ENCODE measurements at regions not wholly inside any gene's neighbourhood (a gene's known extent, or its start where the extent isn't known, plus 50 kb on each side); places are given as distances from the start of the nearest gene placed in this dataset.
"Not testable (repeated sequence)": the region's sequence is repeated elsewhere in the genome, so short reads cannot be mapped to it uniquely, and the experiment has no call there.

- no peak for DNase-seq
Measured at GRCh38 chr2:154507186-154507585, 191.3 kb upstream of the KCNJ3 start.

DNA sequence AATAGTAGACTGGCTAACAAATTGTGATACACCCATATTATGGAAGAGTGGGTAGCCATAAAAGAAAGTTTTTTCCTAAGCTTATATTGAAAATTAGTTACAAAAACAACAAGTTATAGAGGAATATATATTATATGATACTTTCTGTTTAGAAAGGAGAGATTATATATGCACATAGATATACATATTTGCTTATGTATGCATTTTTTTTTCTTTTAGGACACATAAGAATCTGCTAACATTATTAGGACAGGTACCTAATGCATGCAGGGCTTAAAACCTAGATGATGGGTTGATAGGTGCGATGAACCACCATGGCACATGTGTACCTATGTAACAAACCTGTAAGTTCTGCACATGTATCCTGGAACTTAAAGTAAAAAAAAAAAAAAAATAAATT, 179.6 kb upstream of the KCNJ3 start:
- DNase-seq: no peak

- not testable (repeated sequence) for DNase-seq
Measured at GRCh38 chr2:154520951-154521350, 177.5 kb upstream of the KCNJ3 start.

DNA sequence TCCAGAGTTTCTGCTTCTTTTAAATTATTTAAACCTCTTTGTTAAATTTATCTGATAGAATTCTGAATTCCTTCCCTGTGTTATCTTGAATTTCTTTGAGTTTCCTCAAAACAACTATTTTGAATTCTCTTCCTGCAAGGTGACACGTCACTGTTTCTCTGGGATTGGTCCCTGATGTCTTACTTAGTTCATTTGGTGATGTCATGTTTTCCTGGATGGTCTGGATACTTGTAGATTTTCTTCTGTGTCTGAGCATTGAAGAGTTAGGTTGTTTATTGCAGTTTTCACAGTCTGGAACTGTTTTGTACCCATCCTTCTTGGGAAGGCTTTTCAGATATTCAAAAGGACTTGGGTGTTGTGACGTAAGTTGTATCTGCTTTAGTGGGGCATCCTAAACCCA, 172.3 kb upstream of the KCNJ3 start:
- no peak for DNase-seq

DNA sequence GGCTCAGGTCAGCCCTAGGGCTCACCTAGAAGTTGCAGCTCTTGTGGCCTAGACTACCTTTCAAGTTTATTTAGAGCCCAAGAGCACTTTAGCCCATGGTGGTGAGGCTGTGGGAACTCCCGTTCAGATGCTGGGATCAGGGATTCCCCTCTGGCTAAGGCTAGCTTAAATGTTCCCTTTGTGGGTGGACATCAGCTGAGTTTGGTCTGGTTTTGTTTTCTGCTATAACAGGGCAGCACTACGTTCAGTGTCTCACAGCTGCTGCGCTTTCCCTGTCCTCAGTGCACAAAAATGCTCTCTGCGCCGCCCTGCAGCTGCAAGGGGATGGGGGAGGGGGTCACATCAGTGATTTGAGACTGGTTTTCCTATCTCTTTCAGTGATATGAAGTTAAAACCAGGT, 170.5 kb upstream of the KCNJ3 start:
- no peak for DNase-seq

DNA sequence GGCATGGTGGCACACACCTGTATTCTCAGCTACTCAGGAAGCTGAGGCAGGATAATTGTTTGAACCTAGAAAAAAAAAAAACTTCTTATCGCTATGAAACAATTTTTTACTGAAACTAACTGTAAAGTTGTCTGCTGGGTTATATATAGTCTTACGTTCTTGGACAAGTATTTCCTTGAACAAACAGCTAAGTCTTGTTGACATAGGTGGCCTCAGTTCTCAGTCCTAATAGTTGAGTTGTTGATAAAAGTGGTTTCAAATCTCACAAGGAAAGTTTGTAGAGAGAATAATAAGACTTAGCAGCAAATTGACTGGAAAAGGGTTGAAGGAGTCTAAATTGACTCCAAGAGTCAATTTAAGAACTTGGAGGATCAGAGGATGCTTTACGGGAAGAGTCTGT, 166.5 kb upstream of the KCNJ3 start:
- no peak for DNase-seq

DNA sequence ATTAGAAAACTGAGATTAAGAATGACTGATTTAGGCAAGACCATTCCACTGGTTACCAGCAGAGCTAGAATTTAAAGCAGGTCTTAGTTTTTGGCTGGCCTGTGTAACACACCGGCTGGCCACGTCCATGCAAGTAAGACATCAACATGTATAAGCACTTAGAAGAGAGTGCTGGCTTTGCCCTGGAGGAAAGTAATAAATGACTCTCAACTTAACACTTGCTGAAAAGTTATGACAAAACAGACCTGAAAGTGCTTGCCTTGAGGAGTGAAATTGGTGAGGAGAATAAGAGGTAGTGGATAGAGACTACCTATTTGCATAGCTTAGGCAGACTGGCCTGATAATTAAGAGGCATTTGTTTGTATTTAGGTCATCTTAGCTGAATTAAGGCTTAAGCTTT, 165.7 kb upstream of the KCNJ3 start:
- DNase-seq: no peak

DNA sequence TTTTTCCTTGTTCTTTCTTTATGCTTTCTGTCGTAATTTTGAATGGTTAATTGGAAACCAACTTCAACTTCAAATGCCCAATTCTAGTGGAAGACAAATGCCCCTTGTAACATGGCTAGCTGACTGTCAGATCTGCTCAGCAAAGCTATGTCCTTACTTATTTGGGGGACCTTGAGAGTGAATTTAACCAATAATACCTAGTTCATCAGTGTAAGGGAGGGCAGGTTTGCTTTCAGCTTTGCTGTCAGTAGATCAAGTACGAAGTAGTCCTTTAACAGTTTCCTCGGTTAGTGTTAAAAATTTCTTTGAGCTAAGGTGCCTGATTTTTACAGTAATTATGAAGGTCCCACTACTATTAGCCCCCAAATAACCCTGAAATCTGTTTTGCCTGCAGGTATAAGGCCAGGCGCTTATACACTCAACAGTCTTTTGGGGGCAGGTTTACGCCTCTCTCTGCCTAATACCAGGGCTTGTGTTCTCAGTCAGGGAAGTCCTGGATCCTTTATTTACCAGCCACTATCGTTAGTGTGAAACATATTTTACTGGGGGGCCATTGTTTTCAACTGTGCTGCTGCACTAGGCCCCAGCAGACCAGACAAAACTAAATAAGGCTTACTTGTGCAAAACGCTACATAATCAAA, 165.1 kb upstream of the KCNJ3 start:
- no peak for DNase-seq

DNA sequence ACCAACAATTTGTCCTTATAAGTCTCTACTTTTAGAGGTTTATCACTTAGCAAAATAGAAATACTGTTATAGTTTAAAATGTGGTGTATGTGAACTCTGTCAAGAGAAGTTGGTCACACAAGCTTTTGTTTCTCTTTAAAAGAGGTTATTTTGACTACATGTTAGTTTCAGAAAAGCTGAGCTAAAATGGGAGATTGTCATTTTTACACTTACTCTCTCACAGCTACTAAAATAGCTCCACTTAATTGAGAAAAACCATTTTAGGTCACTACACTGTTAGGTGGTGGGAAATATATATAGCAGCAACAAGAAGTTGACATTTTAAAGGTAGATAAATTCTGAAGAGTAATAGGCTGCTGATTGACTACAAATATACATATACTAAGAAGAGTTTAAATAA, 161.5 kb upstream of the KCNJ3 start:
- no peak for DNase-seq

DNA sequence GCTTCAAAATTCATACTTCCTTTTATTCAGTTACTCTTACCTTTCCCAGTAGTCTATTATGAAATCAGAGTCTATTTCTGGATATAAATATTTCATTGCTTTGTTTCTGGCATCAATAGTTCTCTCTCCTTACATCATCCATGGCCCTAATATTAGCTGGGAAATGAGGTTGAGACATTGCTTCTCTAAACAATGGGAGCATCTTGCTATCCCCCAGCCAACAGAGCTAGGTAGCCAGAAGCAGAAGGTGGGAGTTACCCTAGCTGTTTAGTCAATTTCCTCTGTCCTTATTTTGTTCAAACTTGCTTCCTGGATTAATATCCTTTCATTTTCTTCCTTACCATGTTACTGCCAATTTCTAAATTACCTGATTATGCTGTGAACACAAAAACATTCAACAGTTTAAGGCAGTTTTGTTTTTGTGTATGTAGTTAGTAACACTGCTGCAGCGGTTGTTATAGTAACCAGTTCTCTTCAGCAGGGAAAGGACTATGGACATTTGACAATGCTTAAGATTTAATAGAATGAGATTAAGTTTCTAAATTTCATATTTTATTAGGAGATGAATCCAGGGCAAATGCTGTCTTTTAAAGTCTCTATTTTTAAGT, 160.5 kb upstream of the KCNJ3 start:
- DNase-seq: no peak

DNA sequence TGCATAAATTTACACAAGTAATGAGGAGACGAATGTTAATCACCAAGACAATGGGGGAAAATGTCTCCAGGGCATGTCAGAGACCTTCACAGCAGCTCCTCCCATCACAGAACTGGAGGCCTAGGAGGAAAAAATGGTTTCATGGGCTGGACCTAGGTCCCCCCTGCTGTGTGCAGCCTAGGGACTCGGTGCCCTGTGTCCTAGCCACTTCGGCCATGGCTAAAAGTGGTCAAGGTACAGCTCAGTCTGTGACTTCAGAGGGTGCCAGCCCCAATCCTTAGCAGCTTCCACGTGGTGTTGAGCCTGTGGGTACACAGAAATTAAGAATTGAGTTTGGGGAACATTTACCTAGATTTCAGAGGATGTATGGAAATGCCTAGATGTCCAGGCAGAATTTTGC, 152.2 kb upstream of the KCNJ3 start:
- no peak for DNase-seq

GRCh38 chr2:154549869-154550268, 148.6 kb upstream of the KCNJ3 start:
- no peak for DNase-seq

- no peak for DNase-seq
Measured at GRCh38 chr2:154551649-154552048, 146.8 kb upstream of the KCNJ3 start.

- DNase-seq: no peak
Measured at GRCh38 chr2:154554046-154554445, 144.4 kb upstream of the KCNJ3 start.

DNA sequence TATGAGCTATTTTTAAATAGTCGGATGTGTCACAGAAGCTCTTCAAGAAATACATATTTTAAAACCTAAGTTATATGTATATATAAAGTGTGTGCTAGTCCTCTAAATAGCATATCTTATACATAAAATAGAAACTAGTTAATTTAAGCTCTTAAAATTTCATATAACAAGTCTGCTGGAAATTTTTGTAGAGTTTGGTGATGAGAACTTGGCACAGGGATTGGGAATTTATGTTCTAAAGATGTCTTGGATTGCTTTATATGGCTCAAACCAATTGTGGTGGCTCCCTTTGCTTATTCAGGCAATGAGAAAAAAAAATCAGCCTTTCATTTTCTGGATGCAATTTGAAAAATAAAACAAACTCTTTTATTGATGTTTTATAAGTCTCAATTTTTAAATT, 142.8 kb upstream of the KCNJ3 start:
- no peak for DNase-seq

- DNase-seq: no peak
Measured at GRCh38 chr2:154556146-154556545, 142.3 kb upstream of the KCNJ3 start.

GRCh38 chr2:154556607-154557006, 141.9 kb upstream of the KCNJ3 start:
- DNase-seq: no peak

DNA sequence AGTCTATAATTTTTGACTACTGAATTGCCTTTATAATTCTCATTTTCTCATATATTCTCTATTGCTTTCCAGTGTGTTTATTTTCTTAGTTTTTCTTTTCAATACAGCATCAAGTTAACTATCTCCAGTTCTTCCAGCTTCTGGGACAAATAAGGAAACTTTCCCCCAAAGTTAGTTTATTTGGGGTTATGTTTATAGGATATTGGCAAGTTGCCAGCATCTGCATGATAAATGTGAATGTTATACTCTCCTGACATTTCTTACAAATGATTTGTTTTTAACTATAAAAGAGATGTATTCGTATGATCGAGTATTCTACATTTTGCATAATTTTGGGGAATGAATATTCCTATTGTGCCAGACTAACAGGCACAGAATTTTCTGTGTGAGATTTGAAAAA, 140.6 kb upstream of the KCNJ3 start:
- DNase-seq: no peak

DNA sequence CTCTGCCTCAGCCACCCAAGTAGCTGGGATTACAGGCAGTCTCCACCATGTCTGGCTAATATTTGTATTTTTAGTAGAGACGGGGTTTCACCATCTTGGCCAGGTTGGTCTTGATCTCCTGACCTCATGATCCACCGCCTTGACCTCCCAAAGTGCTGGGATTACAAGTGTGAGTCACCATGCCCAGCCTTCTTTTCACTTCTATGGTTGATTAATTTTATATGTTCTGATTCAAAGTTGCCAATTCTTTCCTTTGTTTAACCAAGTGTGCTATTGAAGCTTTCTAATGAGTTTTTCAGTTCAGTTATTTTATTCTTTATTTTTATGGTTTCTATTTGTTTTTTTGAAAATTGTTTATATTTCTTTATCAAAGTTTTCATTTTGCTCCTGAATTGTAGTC, 133.1 kb upstream of the KCNJ3 start:
- no peak for DNase-seq

GRCh38 chr2:154568413-154568812, 130.1 kb upstream of the KCNJ3 start:
- no peak for DNase-seq

GRCh38 chr2:154570501-154570900, 128.0 kb upstream of the KCNJ3 start:
- DNase-seq: no peak

DNA sequence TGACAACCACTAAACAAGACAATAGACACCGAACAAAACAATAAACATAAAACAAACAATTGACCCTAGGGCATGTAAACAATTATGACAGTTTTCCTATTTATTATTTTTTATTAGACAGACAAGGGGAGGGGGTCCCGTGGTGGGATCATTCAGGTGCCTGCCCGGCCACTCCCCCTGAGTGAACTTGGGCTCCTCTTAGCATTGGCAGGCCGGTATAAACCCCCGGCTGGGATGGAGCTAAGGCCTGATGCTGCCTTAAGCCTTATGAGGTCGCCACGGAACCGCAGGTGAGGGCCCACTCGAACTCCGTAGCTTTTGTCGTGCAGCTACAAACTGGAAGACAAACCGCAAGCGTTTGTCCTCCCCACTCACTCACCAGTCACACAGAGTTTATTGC, 121.8 kb upstream of the KCNJ3 start:
- not testable (repeated sequence) for DNase-seq

- no peak for DNase-seq
Measured at GRCh38 chr2:154577390-154577789, 121.1 kb upstream of the KCNJ3 start.

- DNase-seq: no peak
Measured at GRCh38 chr2:154580767-154581166, 117.7 kb upstream of the KCNJ3 start.

GRCh38 chr2:154582694-154583093, 115.8 kb upstream of the KCNJ3 start:
- DNase-seq: not testable (repeated sequence)

All from tongue (tissue), 1 donor.